A673 (cell line): ENCODE measurements at regions not wholly inside any gene's neighbourhood (a gene's known extent, or its start where the extent isn't known, plus 50 kb on each side); places are given as distances from the start of the nearest gene placed in this dataset.
A peak's percentile ranks its signal among the peaks of the same experiment; 100 is the strongest.

ENCODE experiments used
- BruUV-seq: library from RNA; stranded (reverse); fragments of 400-500 nt; replicated peaks from 2 replicates; lab custom pipeline; 2021; lab: Mats Ljungman, UMichigan
- CTCF ChIA-PET: fragments of 300-600 bp; sonication (Branson Sonifier 250); formaldehyde crosslinking; loops from one replicate; lab custom pipeline; 2022; ENCODE audit warnings: antibody characterized with exemption; lab: Charles Lee
- POLR2A ChIA-PET: fragments of 300-600 bp; sonication (Branson Sonifier 250); formaldehyde crosslinking; loops from one replicate; lab custom pipeline; 2022; ENCODE audit warnings: antibody characterized with exemption; ENCODE audit not compliant: low non-redundant PET; lab: Charles Lee
- DNase-seq: peaks from one replicate; pipeline ENCODE4 v3.0.0-alpha.2; 2015; ENCODE audit warnings: low spot score
- H3K27ac ChIP-seq: fragments of 200-600 bp; sonication (generic); 2 replicates; pipeline ENCODE4 v1.5.1; 2016; ENCODE audit warnings: mixed run types, low read depth, mild to moderate bottlenecking, mixed read lengths, antibody characterized with exemption, low read length; ENCODE audit not compliant: poor library complexity, severe bottlenecking
- H3K27me3 ChIP-seq: fragments of 200-600 bp; sonication (generic); replicated peaks from 2 replicates; pipeline ENCODE4 v1.6.1; 2017; ENCODE audit warnings: mixed run types, low read depth, mild to moderate bottlenecking, mixed read lengths, antibody characterized with exemption, low read length; ENCODE audit not compliant: insufficient read depth, poor library complexity
- H3K36me3 ChIP-seq: fragments of 200-600 bp; sonication (generic); 2 replicates; pipeline ENCODE4 v1.6.1; 2016; ENCODE audit warnings: mixed run types, mild to moderate bottlenecking, mixed read lengths, antibody characterized with exemption, low read length; ENCODE audit not compliant: insufficient read depth, poor library complexity, severe bottlenecking
- H3K4me1 ChIP-seq: fragments of 200-600 bp; sonication (generic); 2 replicates; pipeline ENCODE4 v1.6.1; 2017; ENCODE audit warnings: mixed run types, mild to moderate bottlenecking, mixed read lengths, antibody characterized with exemption, low read length; ENCODE audit not compliant: insufficient read depth, poor library complexity, severe bottlenecking
- H3K4me3 ChIP-seq: fragments of 200-600 bp; sonication (generic); 2 replicates; pipeline ENCODE4 v1.5.1; 2016; ENCODE audit warnings: low read depth, mixed run types, mild to moderate bottlenecking, mixed read lengths, low read length; ENCODE audit not compliant: poor library complexity, severe bottlenecking
- H3K9me3 ChIP-seq: fragments of 200-600 bp; sonication (generic); 2 replicates; pipeline ENCODE4 v1.6.1; 2016; ENCODE audit warnings: mixed run types, low read depth, mild to moderate bottlenecking, mixed read lengths, antibody characterized with exemption, low read length; ENCODE audit not compliant: poor library complexity, severe bottlenecking
- EZH2 ChIP-seq: fragments of 200-600 bp; sonication (generic); IDR thresholded peaks from 2 replicates; pipeline ENCODE4 v1.6.1; 2017; ENCODE audit warnings: borderline replicate concordance, low read depth, mild to moderate bottlenecking, mixed read lengths, antibody characterized with exemption, low read length; ENCODE audit not compliant: poor library complexity, severe bottlenecking
- intact Hi-C: fragments of 100-400 bp; cut with micrococcal nuclease; formaldehyde crosslinking; loops from one replicate; pipeline ENCODE4 v1.10.0; 2022; ENCODE audit not compliant: unreplicated experiment
- TF ChIP-seq, protein P1 (sequence below): fragments of 300-800, 200-600 bp; sonication (generic); conservative IDR thresholded peaks from 2 replicates; pipeline ENCODE4 v1.5.1; 2017; ENCODE audit warnings: low read depth, mild to moderate bottlenecking, antibody characterized with exemption, low read length, moderate library complexity, mixed read lengths

DNA sequence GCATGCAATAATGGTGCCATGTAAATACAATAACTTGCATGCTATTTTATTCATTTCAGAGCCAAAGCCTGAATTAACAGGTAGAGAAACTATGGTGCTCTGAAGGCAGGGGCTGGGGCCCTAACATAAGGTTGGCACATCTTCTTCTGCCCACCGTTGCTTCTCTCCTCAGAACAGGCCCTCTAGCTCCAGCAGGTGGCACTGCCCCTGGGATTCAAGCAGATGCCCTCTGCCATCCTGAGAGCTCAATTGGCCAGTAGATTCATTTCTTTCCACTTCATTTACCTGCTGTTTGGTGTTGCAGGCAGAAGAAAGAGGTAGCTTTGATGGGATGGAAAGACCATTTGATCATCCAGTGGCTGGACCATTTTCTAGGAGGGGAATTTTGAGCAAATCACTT is 130.5 kb downstream of the FOXB1 start:
- TF ChIP-seq, protein P1, sequence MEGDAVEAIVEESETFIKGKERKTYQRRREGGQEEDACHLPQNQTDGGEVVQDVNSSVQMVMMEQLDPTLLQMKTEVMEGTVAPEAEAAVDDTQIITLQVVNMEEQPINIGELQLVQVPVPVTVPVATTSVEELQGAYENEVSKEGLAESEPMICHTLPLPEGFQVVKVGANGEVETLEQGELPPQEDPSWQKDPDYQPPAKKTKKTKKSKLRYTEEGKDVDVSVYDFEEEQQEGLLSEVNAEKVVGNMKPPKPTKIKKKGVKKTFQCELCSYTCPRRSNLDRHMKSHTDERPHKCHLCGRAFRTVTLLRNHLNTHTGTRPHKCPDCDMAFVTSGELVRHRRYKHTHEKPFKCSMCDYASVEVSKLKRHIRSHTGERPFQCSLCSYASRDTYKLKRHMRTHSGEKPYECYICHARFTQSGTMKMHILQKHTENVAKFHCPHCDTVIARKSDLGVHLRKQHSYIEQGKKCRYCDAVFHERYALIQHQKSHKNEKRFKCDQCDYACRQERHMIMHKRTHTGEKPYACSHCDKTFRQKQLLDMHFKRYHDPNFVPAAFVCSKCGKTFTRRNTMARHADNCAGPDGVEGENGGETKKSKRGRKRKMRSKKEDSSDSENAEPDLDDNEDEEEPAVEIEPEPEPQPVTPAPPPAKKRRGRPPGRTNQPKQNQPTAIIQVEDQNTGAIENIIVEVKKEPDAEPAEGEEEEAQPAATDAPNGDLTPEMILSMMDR: peak; percentile 44
- no peak for TF ChIP-seq EZH2
- no peak for DNase-seq
- Histone ChIP-seq H3K9me3 (no peaks in the 10 kb centered on the region), H3K27me3 (peaks cover 42% of the 10 kb centered on the region), H3K4me1 (no peaks in the 10 kb centered on the region), H3K4me3 (no peak overlapping the region), H3K27ac (no peak overlapping the region), H3K36me3 (no peaks in the 10 kb centered on the region)
- POLR2A ChIA-PET: no interaction called here
- CTCF ChIA-PET: interaction anchor here (0.5 kb wide), 1 partner anchor 232 kb away, joined by 3 read pairs; no protein-coding TSS in a partner anchor
- BruUV-seq: no TSS peak
- intact Hi-C loops: no loop called here

- H3K4me1 ChIP-seq: no peaks in the 10 kb centered on the region
- ChIA-PET CTCF (no interaction called here), POLR2A (no interaction called here)
- intact Hi-C loops: no loop called here
- H3K9me3 ChIP-seq: no peaks in the 10 kb centered on the region
- no TSS peak for BruUV-seq
- peaks cover 51% of the 10 kb centered on the region for H3K27me3 ChIP-seq
- no peak overlapping the region for H3K4me3 ChIP-seq
- no peaks in the 10 kb centered on the region for H3K36me3 ChIP-seq
- no peak overlapping the region for H3K27ac ChIP-seq
- no peak for DNase-seq
- TF ChIP-seq EZH2: no peak
- TF ChIP-seq, protein P1: no peak
These were observed 131.8 kb downstream of the FOXB1 start for GRCh38 chr15:60135961-60136360.

GRCh38 chr15:60137711-60138396 is 133.7 kb downstream of the FOXB1 start:
- no peak overlapping the region for H3K4me3 ChIP-seq
- no peak for DNase-seq
- H3K27me3 ChIP-seq: peaks cover 65% of the 10 kb centered on the region
- intact Hi-C loops: no loop called here
- BruUV-seq: no TSS peak
- ChIA-PET POLR2A (no interaction called here), CTCF (no interaction called here)
- no peaks in the 10 kb centered on the region for H3K9me3 ChIP-seq
- H3K4me1 ChIP-seq: no peaks in the 10 kb centered on the region
- no peaks in the 10 kb centered on the region for H3K36me3 ChIP-seq
- TF ChIP-seq EZH2: no peak
- TF ChIP-seq, protein P1: no peak
- H3K27ac ChIP-seq: no peak overlapping the region
